ENCODE measurements at regions not wholly inside any gene's neighbourhood (a gene's known extent, or its start where the extent isn't known, plus 50 kb on each side); places are given as distances from the start of the nearest gene placed in this dataset.
A peak's percentile ranks its signal among the peaks of the same experiment; 100 is the strongest.

DNA sequence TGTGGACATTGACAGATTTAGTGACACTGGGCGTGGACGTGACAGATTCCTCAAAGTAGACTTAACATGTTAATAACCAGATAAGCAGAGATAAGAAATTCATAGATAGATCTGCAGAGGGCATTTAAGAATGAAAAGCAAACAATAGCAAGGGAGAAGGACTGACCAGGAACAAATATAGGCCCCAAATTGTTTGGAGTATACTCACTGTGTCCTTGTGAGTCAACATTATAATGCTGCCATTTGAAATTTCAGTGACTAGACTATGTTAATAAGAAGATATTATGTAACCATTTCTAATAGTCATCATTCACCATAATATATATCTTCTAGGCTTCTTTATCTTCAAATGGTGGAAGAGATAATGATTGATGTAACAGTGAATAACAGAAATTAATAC lies 78.1 kb upstream of the SLC38A11 start:
- Histone ChIP-seq H3K4me1 (ENCODE audit: control insufficient read depth in 2 of 2, insufficient read depth in 2 of 2, low read length in 2 of 2) (no peaks in the 10 kb centered on the region), H3K4me3 (ENCODE audit: low read length in 2 of 2) (no peak overlapping the region), H3K9me3 (ENCODE audit: control insufficient read depth in 2 of 2, insufficient read depth in 1 of 2, low read length in 1 of 2) (no peaks in the 10 kb centered on the region), H3K27ac (ENCODE audit: low read depth in 1 of 2, low read length in 1 of 2) (no peak overlapping the region), H3K36me3 (ENCODE audit: control insufficient read depth in 2 of 2, insufficient read depth in 2 of 2, low read length in 1 of 2) (no peaks in the 10 kb centered on the region), H3K27me3 (ENCODE audit: control insufficient read depth in 2 of 2, insufficient read depth in 1 of 2, low read length in 1 of 2) (no peaks in the 10 kb centered on the region)
- 91% methylated on average over 2 of the region's 2 CpGs for WGBS
- no peak for DNase-seq (ENCODE audit: low read depth in 6 of 9, low spot score in 9 of 9)

DNA sequence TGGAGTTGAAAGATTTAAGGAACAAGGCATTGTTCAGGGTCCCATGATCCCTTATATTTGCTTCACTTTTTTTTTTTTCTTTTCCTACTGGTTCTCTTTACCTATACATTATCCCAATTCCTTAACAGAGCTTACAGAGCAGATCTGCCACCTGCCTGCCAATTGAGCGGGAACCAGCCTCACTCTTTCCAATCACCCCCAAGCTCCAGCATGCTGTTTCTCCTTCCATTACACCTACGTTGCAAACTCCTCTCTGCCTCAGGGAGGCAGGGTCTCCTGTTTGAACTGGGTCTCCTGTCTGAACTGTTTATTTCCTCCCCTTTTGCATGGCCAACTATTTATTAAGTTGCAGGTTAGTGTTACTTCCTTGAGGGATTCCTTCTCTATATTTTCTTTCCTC lies 77.2 kb upstream of the SLC38A11 start:
- Histone ChIP-seq H3K4me1 (ENCODE audit: control insufficient read depth in 2 of 2, insufficient read depth in 2 of 2, low read length in 2 of 2) (no peaks in the 10 kb centered on the region), H3K9me3 (ENCODE audit: control insufficient read depth in 2 of 2, insufficient read depth in 1 of 2, low read length in 1 of 2) (no peaks in the 10 kb centered on the region), H3K4me3 (ENCODE audit: low read length in 2 of 2) (no peak overlapping the region), H3K36me3 (ENCODE audit: control insufficient read depth in 2 of 2, insufficient read depth in 2 of 2, low read length in 1 of 2) (no peaks in the 10 kb centered on the region), H3K27ac (ENCODE audit: low read depth in 1 of 2, low read length in 1 of 2) (no peak overlapping the region), H3K27me3 (ENCODE audit: control insufficient read depth in 2 of 2, insufficient read depth in 1 of 2, low read length in 1 of 2) (no peaks in the 10 kb centered on the region)
- WGBS, result 93% methylated on average over 2 of the region's 2 CpGs
- DNase-seq (ENCODE audit: low read depth in 6 of 9, low spot score in 9 of 9), result no peak

DNA sequence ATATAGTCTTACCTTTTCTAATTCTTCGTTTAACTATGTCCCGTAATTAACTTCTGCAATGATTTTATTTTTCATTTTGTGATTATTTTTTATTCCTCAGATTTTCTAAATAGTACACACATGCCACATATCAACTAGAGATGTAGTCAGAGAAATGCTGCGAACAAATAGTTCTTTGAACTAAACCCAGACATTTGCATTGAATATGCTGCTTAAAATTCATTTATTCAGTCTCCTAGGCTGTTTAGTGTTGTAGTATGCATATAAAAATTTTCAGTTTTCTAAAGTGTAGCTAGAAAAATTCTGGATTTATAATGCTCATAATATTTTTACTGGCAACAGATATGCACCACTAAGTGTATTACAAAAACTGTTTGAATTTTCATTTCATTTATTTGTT lies 68.9 kb upstream of the SLC38A11 start:
- peaks cover 0 to 4% of the 10 kb centered on the region in 2 donors for H3K4me1 ChIP-seq (ENCODE audit: control insufficient read depth in 2 of 2, insufficient read depth in 2 of 2, low read length in 2 of 2)
- H3K4me3 ChIP-seq (ENCODE audit: low read length in 2 of 2), result no peak overlapping the region
- DNase-seq (ENCODE audit: low read depth in 6 of 9, low spot score in 9 of 9), result no peak
- no peaks in the 10 kb centered on the region for H3K27me3 ChIP-seq (ENCODE audit: control insufficient read depth in 2 of 2, insufficient read depth in 1 of 2, low read length in 1 of 2)
- 97% methylated on average over 3 of the region's 3 CpGs for WGBS
- no peak overlapping the region for H3K27ac ChIP-seq (ENCODE audit: low read depth in 1 of 2, low read length in 1 of 2)
- peaks cover 0 to 2% of the 10 kb centered on the region in 2 donors for H3K9me3 ChIP-seq (ENCODE audit: control insufficient read depth in 2 of 2, insufficient read depth in 1 of 2, low read length in 1 of 2)
- no peaks in the 10 kb centered on the region for H3K36me3 ChIP-seq (ENCODE audit: control insufficient read depth in 2 of 2, insufficient read depth in 2 of 2, low read length in 1 of 2)

DNA sequence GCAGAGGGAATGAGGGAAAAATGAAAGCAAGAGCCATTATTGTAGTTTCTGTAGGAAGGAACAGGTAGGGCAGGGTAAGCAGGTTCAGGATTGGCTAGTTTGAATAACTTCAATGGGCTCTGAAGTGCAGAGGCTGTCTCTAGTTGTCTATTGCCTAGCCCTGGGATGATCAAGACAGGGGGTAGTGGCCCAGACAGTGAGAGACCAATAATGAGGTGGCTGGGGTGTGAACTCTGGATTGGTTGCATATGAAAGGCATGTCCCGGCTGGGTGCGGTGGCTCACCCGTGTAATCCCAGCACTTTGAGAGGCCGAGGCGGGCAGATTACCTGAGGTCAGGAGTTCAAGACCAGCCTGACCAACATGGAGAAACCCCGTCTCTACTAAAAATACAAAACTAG lies 67.5 kb upstream of the SLC38A11 start:
- Histone ChIP-seq H3K27me3 (ENCODE audit: control insufficient read depth in 2 of 2, insufficient read depth in 1 of 2, low read length in 1 of 2) (no peaks in the 10 kb centered on the region), H3K36me3 (ENCODE audit: control insufficient read depth in 2 of 2, insufficient read depth in 2 of 2, low read length in 1 of 2) (no peaks in the 10 kb centered on the region), H3K27ac (ENCODE audit: low read depth in 1 of 2, low read length in 1 of 2) (no peak overlapping the region), H3K9me3 (ENCODE audit: control insufficient read depth in 2 of 2, insufficient read depth in 1 of 2, low read length in 1 of 2) (peaks cover 0 to 2% of the 10 kb centered on the region in 2 donors), H3K4me1 (ENCODE audit: control insufficient read depth in 2 of 2, insufficient read depth in 2 of 2, low read length in 2 of 2) (peaks cover 0 to 4% of the 10 kb centered on the region in 2 donors), H3K4me3 (ENCODE audit: low read length in 2 of 2) (no peak overlapping the region)
- DNase-seq (ENCODE audit: low read depth in 6 of 9, low spot score in 9 of 9), result no peak
- WGBS, result 94% methylated on average over 6 of the region's 6 CpGs

DNA sequence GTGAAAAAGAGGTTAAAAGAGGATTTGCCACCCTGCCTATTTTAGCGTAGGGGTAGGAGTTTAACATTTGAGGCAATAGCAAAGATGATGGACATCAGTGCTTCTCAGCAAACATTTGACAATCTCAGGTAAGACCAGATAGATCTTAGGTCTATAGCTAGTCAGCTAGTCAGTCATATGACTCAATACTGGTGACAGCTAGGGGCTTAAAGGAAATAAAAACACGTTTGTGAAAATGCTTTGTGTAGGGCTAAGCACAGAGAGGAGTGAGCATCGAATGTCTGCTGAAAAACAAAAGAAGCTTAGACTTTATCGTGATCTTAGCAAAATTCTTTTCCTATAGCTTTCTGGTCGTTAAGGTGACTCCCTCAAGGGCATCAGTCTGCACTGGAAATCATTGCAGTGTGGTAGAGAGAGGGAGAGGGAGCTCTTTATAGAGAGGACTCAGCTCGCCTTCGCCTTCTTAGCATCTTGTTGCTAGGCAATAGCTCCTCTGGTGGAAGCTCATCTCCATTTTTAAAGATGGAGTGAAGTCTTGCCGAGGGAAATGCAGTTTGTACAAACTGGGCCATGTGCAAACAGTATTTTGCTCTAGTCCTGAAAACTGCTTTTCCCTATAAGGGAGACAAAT lies 62.8 kb upstream of the SLC38A11 start:
- no peak overlapping the region for H3K27ac ChIP-seq (ENCODE audit: low read depth in 1 of 2, low read length in 1 of 2)
- no peaks in the 10 kb centered on the region for H3K27me3 ChIP-seq (ENCODE audit: control insufficient read depth in 2 of 2, insufficient read depth in 1 of 2, low read length in 1 of 2)
- H3K36me3 ChIP-seq (ENCODE audit: control insufficient read depth in 2 of 2, insufficient read depth in 2 of 2, low read length in 1 of 2), result no peaks in the 10 kb centered on the region
- H3K4me3 ChIP-seq (ENCODE audit: low read length in 2 of 2), result no peak overlapping the region
- 72% methylated on average over 8 of the region's 8 CpGs for WGBS
- peaks cover 0 to 2% of the 10 kb centered on the region in 2 donors for H3K9me3 ChIP-seq (ENCODE audit: control insufficient read depth in 2 of 2, insufficient read depth in 1 of 2, low read length in 1 of 2)
- peaks cover 0 to 3% of the 10 kb centered on the region in 2 donors for H3K4me1 ChIP-seq (ENCODE audit: control insufficient read depth in 2 of 2, insufficient read depth in 2 of 2, low read length in 2 of 2)
- peak in 1 of 9 donors; percentile 29 for DNase-seq (ENCODE audit: low read depth in 6 of 9, low spot score in 9 of 9)

DNA sequence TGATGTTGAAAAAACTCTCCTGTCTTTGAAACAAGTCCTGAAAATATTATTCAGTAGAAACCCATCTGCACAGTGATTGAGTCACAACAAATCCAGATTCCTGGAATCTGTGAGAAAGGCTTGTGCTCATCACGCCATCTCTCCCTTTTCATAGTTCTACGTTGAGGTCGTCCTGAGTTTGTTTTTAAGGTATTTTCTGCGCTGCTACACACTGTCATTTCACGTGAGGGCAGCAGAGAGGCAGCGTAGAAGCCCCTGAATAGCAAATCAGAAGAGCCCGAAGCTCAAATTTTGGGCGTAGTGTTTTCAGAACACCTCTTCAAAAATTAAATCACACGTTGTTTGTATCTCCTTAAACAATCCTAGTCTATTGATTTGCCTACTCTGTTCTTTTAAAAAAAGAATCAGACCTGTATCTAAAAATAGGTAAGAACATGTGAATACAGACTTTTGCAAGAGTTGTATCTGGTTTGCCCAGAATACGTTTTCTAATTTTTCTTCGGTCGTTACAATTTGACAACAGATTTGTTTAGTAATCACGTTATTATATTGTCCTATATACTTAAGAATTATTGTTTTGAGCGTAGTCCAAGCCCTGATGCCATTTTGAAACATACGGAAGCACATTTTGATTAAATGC lies 61.6 kb upstream of the SLC38A11 start:
- no peak overlapping the region for H3K27ac ChIP-seq (ENCODE audit: low read depth in 1 of 2, low read length in 1 of 2)
- 34% methylated on average over 15 of the region's 15 CpGs for WGBS
- peak in 8 of 9 donors; percentile 35 to 79 (median 50) for DNase-seq (ENCODE audit: low read depth in 6 of 9, low spot score in 9 of 9)
- no peak overlapping the region for H3K4me3 ChIP-seq (ENCODE audit: low read length in 2 of 2)
- H3K27me3 ChIP-seq (ENCODE audit: control insufficient read depth in 2 of 2, insufficient read depth in 1 of 2, low read length in 1 of 2), result no peaks in the 10 kb centered on the region
- peaks cover 0 to 2% of the 10 kb centered on the region in 2 donors for H3K9me3 ChIP-seq (ENCODE audit: control insufficient read depth in 2 of 2, insufficient read depth in 1 of 2, low read length in 1 of 2)
- no peaks in the 10 kb centered on the region for H3K36me3 ChIP-seq (ENCODE audit: control insufficient read depth in 2 of 2, insufficient read depth in 2 of 2, low read length in 1 of 2)
- H3K4me1 ChIP-seq (ENCODE audit: control insufficient read depth in 2 of 2, insufficient read depth in 2 of 2, low read length in 2 of 2), result peaks cover 0 to 3% of the 10 kb centered on the region in 2 donors

DNA sequence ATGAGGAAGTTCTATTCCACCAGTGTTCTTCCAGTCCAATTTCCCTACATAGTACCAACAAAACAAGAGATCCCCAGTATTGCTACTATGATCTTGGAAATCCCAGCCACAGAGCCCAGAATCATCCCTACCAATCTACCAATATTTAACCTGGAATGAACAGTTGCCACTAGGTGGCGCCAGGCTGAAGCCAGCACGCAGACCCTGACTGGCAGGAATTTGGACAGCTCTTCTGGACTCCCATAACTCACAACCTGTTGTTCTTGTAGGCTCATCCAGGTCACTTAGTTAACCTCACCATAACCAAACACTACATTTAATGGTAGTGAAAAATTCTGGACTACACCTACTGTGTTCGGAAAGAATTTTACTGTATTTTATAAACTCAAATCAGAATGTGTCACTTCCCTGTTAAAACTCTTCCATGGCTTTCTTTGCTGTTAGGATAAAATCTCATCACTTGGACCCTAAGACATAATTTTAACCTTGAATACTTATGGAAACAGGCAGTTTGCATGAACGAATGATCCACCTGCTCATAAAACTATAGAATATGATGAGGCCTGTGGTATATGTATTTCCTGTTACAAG lies 59.8 kb upstream of the SLC38A11 start:
- DNase-seq (ENCODE audit: low read depth in 6 of 9, low spot score in 9 of 9), result peak in 7 of 9 donors; percentile 31 to 74 (median 59)
- no peaks in the 10 kb centered on the region for H3K36me3 ChIP-seq (ENCODE audit: control insufficient read depth in 2 of 2, insufficient read depth in 2 of 2, low read length in 1 of 2)
- peaks cover 0 to 3% of the 10 kb centered on the region in 2 donors for H3K4me1 ChIP-seq (ENCODE audit: control insufficient read depth in 2 of 2, insufficient read depth in 2 of 2, low read length in 2 of 2)
- no peak overlapping the region for H3K27ac ChIP-seq (ENCODE audit: low read depth in 1 of 2, low read length in 1 of 2)
- H3K27me3 ChIP-seq (ENCODE audit: control insufficient read depth in 2 of 2, insufficient read depth in 1 of 2, low read length in 1 of 2), result no peaks in the 10 kb centered on the region
- no peak overlapping the region for H3K4me3 ChIP-seq (ENCODE audit: low read length in 2 of 2)
- WGBS, result 47% methylated on average over 4 of the region's 4 CpGs
- H3K9me3 ChIP-seq (ENCODE audit: control insufficient read depth in 2 of 2, insufficient read depth in 1 of 2, low read length in 1 of 2), result peaks cover 0 to 2% of the 10 kb centered on the region in 2 donors

DNA sequence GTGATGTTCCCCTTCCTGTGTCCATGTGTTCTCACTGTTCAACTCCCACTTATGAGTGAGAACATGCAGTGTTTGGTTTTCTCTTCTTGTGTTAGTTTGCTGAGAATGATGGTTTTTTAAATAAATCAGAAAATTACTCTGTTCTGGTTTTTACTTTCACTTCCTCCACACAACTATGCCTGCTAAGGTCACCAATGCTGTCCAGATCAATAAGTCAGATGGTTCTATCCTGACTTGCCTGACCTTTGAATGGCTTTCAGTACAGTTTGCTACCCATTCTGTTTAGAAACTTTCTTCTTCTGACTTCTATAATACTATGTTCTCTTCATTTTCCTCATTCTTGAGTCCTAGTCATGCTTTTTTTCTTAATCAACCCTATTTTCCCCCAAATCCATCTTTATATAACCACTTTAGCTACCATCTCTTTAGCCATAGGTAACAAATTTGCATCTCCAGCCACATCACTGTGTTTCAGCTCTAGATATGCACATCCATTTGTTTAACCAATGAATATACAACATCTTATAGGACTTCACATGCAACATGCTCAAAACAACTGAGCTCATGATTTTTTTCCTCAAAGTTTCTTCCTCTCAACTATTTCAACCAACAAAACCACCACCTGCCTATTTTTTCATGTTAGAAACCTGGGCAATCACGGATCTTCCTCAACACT lies 58.8 kb upstream of the SLC38A11 start:
- no peaks in the 10 kb centered on the region for H3K9me3 ChIP-seq (ENCODE audit: control insufficient read depth in 2 of 2, insufficient read depth in 1 of 2, low read length in 1 of 2)
- no peaks in the 10 kb centered on the region for H3K27me3 ChIP-seq (ENCODE audit: control insufficient read depth in 2 of 2, insufficient read depth in 1 of 2, low read length in 1 of 2)
- WGBS, result 93% methylated on average over 1 of the region's 1 CpG
- H3K27ac ChIP-seq (ENCODE audit: low read depth in 1 of 2, low read length in 1 of 2), result no peak overlapping the region
- no peak for DNase-seq (ENCODE audit: low read depth in 6 of 9, low spot score in 9 of 9)
- peaks cover 0 to 3% of the 10 kb centered on the region in 2 donors for H3K4me1 ChIP-seq (ENCODE audit: control insufficient read depth in 2 of 2, insufficient read depth in 2 of 2, low read length in 2 of 2)
- no peak overlapping the region for H3K4me3 ChIP-seq (ENCODE audit: low read length in 2 of 2)
- no peaks in the 10 kb centered on the region for H3K36me3 ChIP-seq (ENCODE audit: control insufficient read depth in 2 of 2, insufficient read depth in 2 of 2, low read length in 1 of 2)

DNA sequence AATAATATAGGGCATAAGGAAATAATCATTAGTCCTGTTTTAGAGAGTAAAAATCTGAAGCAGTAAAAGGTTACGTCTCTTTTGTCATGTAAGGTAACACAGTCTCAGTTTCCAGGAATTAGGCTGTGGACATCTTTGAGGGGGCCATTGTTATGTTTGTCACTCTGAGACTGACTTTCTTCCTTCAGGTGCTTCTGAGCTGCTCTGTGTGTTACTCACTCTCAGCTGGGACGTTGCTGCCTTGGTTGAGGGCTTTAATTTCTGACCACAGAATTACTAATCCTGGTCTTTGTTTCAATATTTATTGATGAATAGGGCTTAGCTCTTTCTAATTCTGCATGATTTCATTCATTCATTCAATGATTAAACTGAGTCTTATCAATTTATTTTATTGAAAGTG lies 55.9 kb upstream of the SLC38A11 start:
- WGBS, result 88% methylated on average over 2 of the region's 2 CpGs
- no peak overlapping the region for H3K4me3 ChIP-seq (ENCODE audit: low read length in 2 of 2)
- no peak overlapping the region for H3K27ac ChIP-seq (ENCODE audit: low read depth in 1 of 2, low read length in 1 of 2)
- no peaks in the 10 kb centered on the region for H3K36me3 ChIP-seq (ENCODE audit: control insufficient read depth in 2 of 2, insufficient read depth in 2 of 2, low read length in 1 of 2)
- no peaks in the 10 kb centered on the region for H3K9me3 ChIP-seq (ENCODE audit: control insufficient read depth in 2 of 2, insufficient read depth in 1 of 2, low read length in 1 of 2)
- DNase-seq (ENCODE audit: low read depth in 6 of 9, low spot score in 9 of 9), result no peak
- H3K27me3 ChIP-seq (ENCODE audit: control insufficient read depth in 2 of 2, insufficient read depth in 1 of 2, low read length in 1 of 2), result no peaks in the 10 kb centered on the region
- no peaks in the 10 kb centered on the region for H3K4me1 ChIP-seq (ENCODE audit: control insufficient read depth in 2 of 2, insufficient read depth in 2 of 2, low read length in 2 of 2)
